ENCODE measurements at regions not wholly inside any gene's neighbourhood (a gene's known extent, or its start where the extent isn't known, plus 50 kb on each side); places are given as distances from the start of the nearest gene placed in this dataset.

- Histone ChIP-seq H2AFZ (ENCODE audit: insufficient read depth, low read depth, low read length, poor library complexity, severe bottlenecking) (no peak overlapping the region), H3K27ac (ENCODE audit: low read length in 2 of 2) (no peak overlapping the region), H3K27me3 (replicated peaks in 1 of 4; ENCODE audit: control extremely low read depth in 1 of 4, control insufficient read depth in 3 of 4, insufficient read depth in 4 of 4, low read length in 3 of 4) (no peaks in the 10 kb centered on the region), H4K20me1 (ENCODE audit: control insufficient read depth, insufficient read depth, low read length, poor library complexity, severe bottlenecking) (no peaks in the 10 kb centered on the region), H3K9me3 (ENCODE audit: control extremely low read depth in 1 of 3, control insufficient read depth in 2 of 3, insufficient read depth in 1 of 3, low read length in 2 of 3) (no peaks in the 10 kb centered on the region), H3K4me1 (ENCODE audit: control insufficient read depth in 2 of 2, insufficient read depth in 2 of 2, low read length in 2 of 2) (peaks cover 9% of the 10 kb centered on the region in 2 donors), H3K9ac (ENCODE audit: low read length) (no peak overlapping the region), H3K4me2 (replicated peaks; ENCODE audit: low read depth, low read length, poor library complexity, severe bottlenecking) (no peak overlapping the region), H3K36me3 (replicated peaks in 1 of 2; ENCODE audit: control extremely low read depth in 1 of 2, control insufficient read depth in 1 of 2, extremely low read depth in 1 of 2, insufficient read depth in 2 of 2, low read length in 1 of 2) (no peaks in the 10 kb centered on the region), H3K4me3 (ENCODE audit: control extremely low read depth in 1 of 5, extremely low read depth in 1 of 5, insufficient read depth in 1 of 5, low read depth in 2 of 5, low read length in 4 of 5) (no peak overlapping the region), H3K79me2 (ENCODE audit: control insufficient read depth, insufficient read depth, low read length) (no peaks in the 10 kb centered on the region)
- no peaks in the 10 kb centered on the region for H3K27me3 Mint-ChIP-seq
- no peak for DNase-seq
- ChIA-PET POLR2A (no interaction called here), CTCF (interaction anchor here (0.9 to 4.2 kb wide), 2 partner anchors 12 to 143 kb away, joined by 3 to 49 read pairs; no protein-coding TSS in a partner anchor)
- no peak for ATAC-seq (ENCODE audit: low read depth)
- TF ChIP-seq EZH2 (IDR thresholded peaks at IDR 0.05; ENCODE audit: borderline replicate concordance, insufficient read depth, low read depth, low read length, poor library complexity, severe bottlenecking), result no peak
- no peak for TF ChIP-seq CTCF (IDR thresholded peaks at IDR 0.05)
- peaks cover 21% of the 10 kb centered on the region for H3K4me1 Mint-ChIP-seq
- H3K27ac Mint-ChIP-seq, result no peak overlapping the region
- H3K9me3 Mint-ChIP-seq (ENCODE audit: insufficient read depth), result peaks cover 2% of the 10 kb centered on the region
- no peak overlapping the region for H3K4me3 Mint-ChIP-seq
- intact Hi-C loops (cut with micrococcal nuclease), result no loop called here
- WGBS (ENCODE audit: insufficient coverage), result 98% methylated on average over 5 of the region's 5 CpGs
Observed at GRCh38 chr6:137801352-137802114, 65.5 kb upstream of the TNFAIP3 start.

DNA sequence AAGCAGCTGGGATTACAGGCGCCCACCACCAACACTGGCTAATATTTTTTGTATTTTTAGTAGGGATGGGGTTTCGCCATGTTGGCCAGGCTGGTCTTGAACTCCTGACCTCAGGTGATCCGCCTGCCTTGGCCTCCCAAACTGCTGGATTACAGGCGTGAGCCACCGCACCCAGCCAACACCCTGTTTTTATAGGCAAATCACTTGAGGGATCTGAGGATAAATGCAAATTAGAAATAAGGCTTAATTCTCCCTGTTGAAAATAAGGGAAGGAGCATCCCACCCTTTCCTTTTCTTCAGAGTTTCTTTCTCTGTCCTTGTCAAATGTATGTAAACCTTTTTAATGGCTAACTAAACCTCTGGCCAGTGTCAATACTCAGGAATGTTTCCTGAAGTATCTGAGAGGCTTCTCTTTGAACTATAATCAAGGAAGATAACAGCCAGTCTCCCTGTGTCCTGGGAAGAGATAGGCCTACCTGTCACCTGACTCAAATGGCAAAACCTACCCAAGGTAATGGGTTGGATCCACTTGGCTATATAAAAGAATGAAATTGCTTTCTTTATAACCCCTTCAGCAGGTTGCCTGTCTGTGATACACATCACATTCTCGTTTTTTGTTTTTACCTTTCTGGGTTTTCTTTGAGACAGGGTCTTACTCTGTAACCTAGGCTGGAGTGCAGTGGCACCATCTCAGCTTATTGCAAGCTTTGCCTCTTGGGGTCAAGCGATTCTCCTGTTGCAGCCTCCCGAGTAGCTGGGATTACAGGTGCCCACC lies 64.5 kb upstream of the TNFAIP3 start:
- Histone ChIP-seq H2AFZ (ENCODE audit: insufficient read depth, low read depth, low read length, poor library complexity, severe bottlenecking) (no peak overlapping the region), H3K27me3 (replicated peaks in 1 of 4; ENCODE audit: control extremely low read depth in 1 of 4, control insufficient read depth in 3 of 4, insufficient read depth in 4 of 4, low read length in 3 of 4) (no peaks in the 10 kb centered on the region), H3K4me3 (ENCODE audit: control extremely low read depth in 1 of 5, extremely low read depth in 1 of 5, insufficient read depth in 1 of 5, low read depth in 2 of 5, low read length in 4 of 5) (no peak overlapping the region), H3K36me3 (replicated peaks in 1 of 2; ENCODE audit: control extremely low read depth in 1 of 2, control insufficient read depth in 1 of 2, extremely low read depth in 1 of 2, insufficient read depth in 2 of 2, low read length in 1 of 2) (no peaks in the 10 kb centered on the region), H3K9me3 (ENCODE audit: control extremely low read depth in 1 of 3, control insufficient read depth in 2 of 3, insufficient read depth in 1 of 3, low read length in 2 of 3) (no peaks in the 10 kb centered on the region), H3K27ac (ENCODE audit: low read length in 2 of 2) (no peak overlapping the region), H3K4me1 (ENCODE audit: control insufficient read depth in 2 of 2, insufficient read depth in 2 of 2, low read length in 2 of 2) (peaks cover 9% of the 10 kb centered on the region in 2 donors), H3K79me2 (ENCODE audit: control insufficient read depth, insufficient read depth, low read length) (no peaks in the 10 kb centered on the region), H3K4me2 (replicated peaks; ENCODE audit: low read depth, low read length, poor library complexity, severe bottlenecking) (no peak overlapping the region), H3K9ac (ENCODE audit: low read length) (no peak overlapping the region), H4K20me1 (ENCODE audit: control insufficient read depth, insufficient read depth, low read length, poor library complexity, severe bottlenecking) (no peaks in the 10 kb centered on the region)
- Mint-ChIP-seq H3K9me3 (ENCODE audit: insufficient read depth) (peaks cover 4% of the 10 kb centered on the region), H3K4me3 (no peak overlapping the region), H3K27ac (no peak overlapping the region), H3K4me1 (peaks cover 21% of the 10 kb centered on the region), H3K27me3 (no peaks in the 10 kb centered on the region)
- DNase-seq (no peak), ATAC-seq (ENCODE audit: low read depth) (no peak)
- 96% methylated on average over 6 of the region's 8 CpGs for WGBS (ENCODE audit: insufficient coverage)
- POLR2A ChIA-PET, result no interaction called here
- CTCF ChIA-PET, result interaction anchor here (1.1 kb wide), 1 partner anchor 68 kb away, joined by 3 read pairs; no protein-coding TSS in a partner anchor
- intact Hi-C loops (cut with micrococcal nuclease), result no loop called here
- TF ChIP-seq EZH2 (IDR thresholded peaks at IDR 0.05; ENCODE audit: borderline replicate concordance, insufficient read depth, low read depth, low read length, poor library complexity, severe bottlenecking), result no peak
